Endothelial cell of umbilical vein (primary cell): ENCODE measurements at regions not wholly inside any gene's neighbourhood (a gene's known extent, or its start where the extent isn't known, plus 50 kb on each side); places are given as distances from the start of the nearest gene placed in this dataset.

ENCODE experiments used
- BruUV-seq: library from RNA; stranded (reverse); fragments of 400-500 nt; replicated peaks from 2 replicates; lab custom pipeline; 2021; lab: Mats Ljungman, UMichigan
- CTCF ChIA-PET: fragments of 300-600, 350-600 bp; sonication (Branson Sonifier 250); formaldehyde crosslinking; loops from one replicate; lab custom pipeline; 2021; ENCODE audit warnings: antibody characterized with exemption, inconsistent platforms; lab: Charles Lee
- POLR2A ChIA-PET: fragments of 300-600, 350-600 bp; sonication (Branson Sonifier 250); formaldehyde crosslinking; loops from one replicate; lab custom pipeline; 2021; ENCODE audit warnings: antibody characterized with exemption, inconsistent platforms; lab: Charles Lee
- DNase-seq: peaks from one replicate; pipeline ENCODE4 v3.0.0-alpha.2; 2011; ENCODE audit warnings: low read depth, low spot score
- FAIRE-seq: peaks from 2 replicates; lab custom pipeline; 2011; peaks lifted over from hg19 to GRCh38; lab: Jason Lieb, UNC
- H2AFZ ChIP-seq: 2 replicates; pipeline ENCODE4 v1.6.0; 2012; ENCODE audit warnings: low read depth, low read length, control low read depth, inconsistent platforms
- H3K27ac ChIP-seq: 2 replicates; pipeline ENCODE4 v1.5.1; 2011; ENCODE audit warnings: low read depth, mild to moderate bottlenecking, control low read depth, low read length, moderate library complexity; ENCODE audit not compliant: insufficient read depth
- H3K27me3 ChIP-seq, 2 experiments: 2 replicates each; pipeline versions ENCODE4 v1.6.0 to v1.6.1; 2011; ENCODE audit warnings: low read length in 2 of 2, mixed read lengths in 1 of 2; ENCODE audit not compliant: control insufficient read depth in 2 of 2, insufficient read depth in 2 of 2
- H3K36me3 ChIP-seq, 2 experiments: 2 replicates in 1 of 2; 3 replicates in 1 of 2; pipeline ENCODE4 v1.5.1; 2011; ENCODE audit warnings: low read length in 2 of 2, mild to moderate bottlenecking in 1 of 2, moderate library complexity in 1 of 2; ENCODE audit not compliant: control insufficient read depth in 2 of 2, insufficient read depth in 2 of 2; ENCODE audit errors: extremely low read depth in 1 of 2
- H3K4me1 ChIP-seq: 3 replicates; pipeline ENCODE4 v1.5.1; 2011; ENCODE audit warnings: mild to moderate bottlenecking, low read length; ENCODE audit not compliant: control insufficient read depth, insufficient read depth; ENCODE audit errors: extremely low read depth
- H3K4me2 ChIP-seq: 2 replicates; pipeline ENCODE4 v1.6.1; 2011; ENCODE audit warnings: low read length, control low read depth, mixed read lengths; ENCODE audit not compliant: insufficient read depth
- H3K4me3 ChIP-seq, 3 experiments: fragments of 200-600 bp in 1 of 3; sonication (generic), shearing (Covaris generic) in 1 of 3; replicated peaks in 1 of 3; 2 replicates each; pipeline ENCODE4 v1.5.1; 2011 to 2016; ENCODE audit warnings: control low read depth in 3 of 3, low read length in 3 of 3, mild to moderate bottlenecking in 2 of 3, inconsistent platforms in 1 of 3, low read depth in 1 of 3, moderate library complexity in 1 of 3; ENCODE audit not compliant: insufficient read depth in 1 of 3
- H3K79me2 ChIP-seq: 2 replicates; pipeline ENCODE4 v1.6.0; 2012; ENCODE audit warnings: low read length, inconsistent platforms; ENCODE audit not compliant: control insufficient read depth, insufficient read depth
- H3K9ac ChIP-seq: replicated peaks from 2 replicates; pipeline ENCODE3; 2011; ENCODE audit warnings: low read length, control low read depth; ENCODE audit not compliant: insufficient read depth; ENCODE audit errors: extremely low read depth
- H3K9me1 ChIP-seq: replicated peaks from 3 replicates; pipeline ENCODE4 v1.6.0; 2011; ENCODE audit warnings: mild to moderate bottlenecking, low read length; ENCODE audit not compliant: control insufficient read depth, insufficient read depth; ENCODE audit errors: extremely low read depth
- H3K9me3 ChIP-seq: replicated peaks from 2 replicates; pipeline ENCODE4 v1.5.1; 2012; ENCODE audit warnings: low read length, inconsistent platforms; ENCODE audit not compliant: control insufficient read depth, insufficient read depth
- H4K20me1 ChIP-seq: replicated peaks from 2 replicates; pipeline ENCODE3; 2011; ENCODE audit warnings: mild to moderate bottlenecking, low read length; ENCODE audit not compliant: control insufficient read depth, insufficient read depth; ENCODE audit errors: extremely low read depth
- CTCF ChIP-seq, 2 donors: IDR thresholded peaks; 1 replicate in 1 of 2; 2 replicates in 1 of 2; pipeline ENCODE4 v1.5.1; 2011; ENCODE audit warnings: low read length in 2 of 2, mild to moderate bottlenecking in 2 of 2, moderate library complexity in 2 of 2, control low read depth in 1 of 2, inconsistent platforms in 1 of 2, low read depth in 1 of 2; ENCODE audit not compliant: insufficient read depth in 1 of 2; ENCODE audit errors: extremely low read depth in 1 of 2
- EZH2 ChIP-seq: IDR thresholded peaks from 2 replicates; pipeline ENCODE4 v1.6.1; 2012; ENCODE audit warnings: borderline replicate concordance, low read depth, mild to moderate bottlenecking, moderate library complexity, low read length, inconsistent platforms; ENCODE audit not compliant: severe bottlenecking
- FOS ChIP-seq: IDR thresholded peaks from 2 replicates; pipeline ENCODE4 v1.6.1; 2011; ENCODE audit warnings: mild to moderate bottlenecking, low read length, moderate library complexity, borderline replicate concordance; ENCODE audit not compliant: insufficient read depth
- GATA2 ChIP-seq: IDR thresholded peaks from 2 replicates; pipeline ENCODE4 v1.7.0; 2011; ENCODE audit warnings: low read depth, mild to moderate bottlenecking, moderate library complexity, mixed read lengths, low read length; ENCODE audit not compliant: insufficient read length, insufficient read depth
- JUN ChIP-seq: IDR thresholded peaks from 2 replicates; pipeline ENCODE4 v1.6.1; 2011; ENCODE audit warnings: borderline replicate concordance, low read depth; ENCODE audit not compliant: insufficient read length, insufficient read depth
- MAX ChIP-seq: IDR thresholded peaks from 2 replicates; pipeline ENCODE4 v1.6.1; 2011; ENCODE audit not compliant: insufficient read depth, insufficient read length
- MYC ChIP-seq: IDR thresholded peaks from one replicate; pipeline ENCODE4 v1.6.1; 2011; ENCODE audit warnings: mild to moderate bottlenecking, low read depth, low read length
- POLR2A ChIP-seq: IDR thresholded peaks from 2 replicates; pipeline ENCODE4 v1.6.1; 2012; ENCODE audit warnings: low read depth, mild to moderate bottlenecking, control low read depth, low read length
- dilution Hi-C: fragments of 300-500 bp; cut with MboI; formaldehyde crosslinking; loops from one replicate; pipeline ENCODE4 v1.15.0; 2019; ENCODE audit warnings: low sequenced_read_pairs; ENCODE audit not compliant: extremely low pct_ligation_motif_present
- intact Hi-C: fragments of 100-400 bp; cut with micrococcal nuclease; formaldehyde crosslinking; loops from one replicate; pipeline ENCODE4 v1.10.0; 2022

GRCh38 chr2:145906354-145906753 lies 1386.4 kb upstream of the ZEB2 start:
- dilution Hi-C loops: no loop called here
- DNase-seq (peak; percentile 2), FAIRE-seq (no peak)
- H3K27ac ChIP-seq: no peak overlapping the region
- BruUV-seq: no TSS peak
- POLR2A ChIA-PET: no interaction called here
- no peaks in the 10 kb centered on the region for H3K27me3 ChIP-seq
- no peaks in the 10 kb centered on the region for H4K20me1 ChIP-seq
- H3K36me3 ChIP-seq: no peaks in the 10 kb centered on the region
- no peak overlapping the region for H3K4me3 ChIP-seq
- no peak overlapping the region for H3K4me2 ChIP-seq
- no peak overlapping the region for H2AFZ ChIP-seq
- H3K9ac ChIP-seq: no peak overlapping the region
- intact Hi-C loops: no loop called here
- peaks cover 4% of the 10 kb centered on the region for H3K4me1 ChIP-seq
- H3K9me3 ChIP-seq: no peaks in the 10 kb centered on the region
- no peak for TF ChIP-seq CTCF (IDR thresholded peaks at IDR 0.05; ENCODE audit: extremely low read depth in 1 of 2, insufficient read depth in 1 of 2, low read depth in 1 of 2, low read length in 2 of 2)
- TF ChIP-seq MAX: no peak
- no peak for TF ChIP-seq EZH2
- peak; percentile 17 for TF ChIP-seq FOS
- CTCF ChIA-PET: no interaction called here
- H3K79me2 ChIP-seq: no peaks in the 10 kb centered on the region
- no peaks in the 10 kb centered on the region for H3K9me1 ChIP-seq

- intact Hi-C loops: no loop called here
- ChIA-PET POLR2A (no interaction called here), CTCF (no interaction called here)
- H3K4me2 ChIP-seq: no peak overlapping the region
- no peak overlapping the region for H3K9ac ChIP-seq
- TF ChIP-seq MAX (no peak), MYC (no peak), JUN (no peak), CTCF (IDR thresholded peaks at IDR 0.05; ENCODE audit: extremely low read depth in 1 of 2, insufficient read depth in 1 of 2, low read depth in 1 of 2, low read length in 2 of 2) (no peak), FOS (no peak), POLR2A (no peak), GATA2 (no peak), EZH2 (no peak)
- H3K27me3 ChIP-seq: no peaks in the 10 kb centered on the region
- no peaks in the 10 kb centered on the region for H3K9me3 ChIP-seq
- H4K20me1 ChIP-seq: no peaks in the 10 kb centered on the region
- peaks cover 4% of the 10 kb centered on the region for H3K4me1 ChIP-seq
- no peaks in the 10 kb centered on the region for H3K79me2 ChIP-seq
- H3K4me3 ChIP-seq: no peak overlapping the region
- no peak overlapping the region for H2AFZ ChIP-seq
- BruUV-seq: no TSS peak
- H3K9me1 ChIP-seq: no peaks in the 10 kb centered on the region
- no peak overlapping the region for H3K27ac ChIP-seq
- no peaks in the 10 kb centered on the region for H3K36me3 ChIP-seq
- dilution Hi-C loops: no loop called here
- FAIRE-seq (no peak), DNase-seq (no peak)
Observed at GRCh38 chr2:145905371-145905770, 1385.5 kb upstream of the ZEB2 start.
